Muscle of leg (tissue), 3 donors: ENCODE measurements at regions not wholly inside any gene's neighbourhood (a gene's known extent, or its start where the extent isn't known, plus 50 kb on each side); places are given as distances from the start of the nearest gene placed in this dataset.

Source experiments
- DNase-seq: peaks from one replicate; pipeline ENCODE4 v3.0.0; 2013
- H3K27ac ChIP-seq: one replicate; pipeline ENCODE4 v1.5.1; 2013; ENCODE audit warnings: mild to moderate bottlenecking, low read length, control low read depth
- H3K27me3 ChIP-seq: one replicate; pipeline ENCODE4 v1.6.1; 2013; ENCODE audit warnings: low read length; ENCODE audit not compliant: control insufficient read depth, insufficient read depth
- H3K36me3 ChIP-seq: one replicate; pipeline ENCODE4 v1.6.1; 2013; ENCODE audit warnings: low read length; ENCODE audit not compliant: control insufficient read depth, insufficient read depth
- H3K4me1 ChIP-seq: one replicate; pipeline ENCODE4 v1.6.1; 2013; ENCODE audit warnings: low read length; ENCODE audit not compliant: control insufficient read depth, insufficient read depth
- H3K4me3 ChIP-seq: one replicate; pipeline ENCODE4 v1.5.1; 2013; ENCODE audit warnings: low read length, control low read depth
- H3K9me3 ChIP-seq: replicated peaks from 2 replicates; pipeline ENCODE4 v1.6.1; 2013; ENCODE audit warnings: low read depth, low read length; ENCODE audit not compliant: control insufficient read depth
- WGBS: methylation state at CpG from one replicate; pipeline ENCODE4 v1.1.5; 2013; ENCODE audit warnings: missing lambda C conversion rate; ENCODE audit not compliant: insufficient coverage; 5-methylcytosine and 5-hydroxymethylcytosine counted together

GRCh38 chr18:66440433-66440832, 163.5 kb downstream of the CDH19 start:
- no peaks in the 10 kb centered on the region for H3K27me3 ChIP-seq
- DNase-seq = no peak
- no peaks in the 10 kb centered on the region for H3K36me3 ChIP-seq
- H3K27ac ChIP-seq = no peak overlapping the region
- H3K9me3 ChIP-seq = no peaks in the 10 kb centered on the region
- H3K4me3 ChIP-seq = no peak overlapping the region
- H3K4me1 ChIP-seq = no peaks in the 10 kb centered on the region
- 81% methylated on average over 6 of the region's 6 CpGs for WGBS

- Histone ChIP-seq H3K4me3 (no peak overlapping the region), H3K27ac (no peak overlapping the region), H3K4me1 (no peaks in the 10 kb centered on the region), H3K9me3 (no peaks in the 10 kb centered on the region), H3K27me3 (no peaks in the 10 kb centered on the region), H3K36me3 (no peaks in the 10 kb centered on the region)
- DNase-seq = no peak
- WGBS = 100% methylated on average over 5 of the region's 7 CpGs
Observed at GRCh38 chr18:66439670-66440069, 164.2 kb downstream of the CDH19 start.

GRCh38 chr18:66438711-66439536, 165.0 kb downstream of the CDH19 start:
- Histone ChIP-seq H3K27me3 (no peaks in the 10 kb centered on the region), H3K4me3 (no peak overlapping the region), H3K4me1 (no peaks in the 10 kb centered on the region), H3K27ac (no peak overlapping the region), H3K36me3 (no peaks in the 10 kb centered on the region), H3K9me3 (no peaks in the 10 kb centered on the region)
- WGBS = no CpG with 5 or more reads among the region's 1 CpG
- peak; percentile 3 for DNase-seq

GRCh38 chr18:66432636-66433035, 171.3 kb downstream of the CDH19 start:
- DNase-seq = no peak
- Histone ChIP-seq H3K4me3 (no peak overlapping the region), H3K27me3 (no peaks in the 10 kb centered on the region), H3K9me3 (no peaks in the 10 kb centered on the region), H3K36me3 (no peaks in the 10 kb centered on the region), H3K27ac (no peak overlapping the region), H3K4me1 (no peaks in the 10 kb centered on the region)
- no CpG with 5 or more reads among the region's 1 CpG for WGBS

- Histone ChIP-seq H3K36me3 (no peaks in the 10 kb centered on the region), H3K9me3 (no peaks in the 10 kb centered on the region), H3K27ac (no peak overlapping the region), H3K27me3 (no peaks in the 10 kb centered on the region), H3K4me1 (no peaks in the 10 kb centered on the region), H3K4me3 (no peak overlapping the region)
- no peak for DNase-seq
- WGBS = no CpG with 5 or more reads among the region's 1 CpG
Observed at GRCh38 chr18:66428795-66429194, 175.1 kb downstream of the CDH19 start.

- no peaks in the 10 kb centered on the region for H3K36me3 ChIP-seq
- H3K4me1 ChIP-seq = no peaks in the 10 kb centered on the region
- no peaks in the 10 kb centered on the region for H3K27me3 ChIP-seq
- H3K9me3 ChIP-seq = no peaks in the 10 kb centered on the region
- DNase-seq = no peak
- no peak overlapping the region for H3K27ac ChIP-seq
- WGBS = 100% methylated on average over 2 of the region's 5 CpGs
- H3K4me3 ChIP-seq = no peak overlapping the region
Observed at GRCh38 chr18:66419400-66419799, 184.5 kb downstream of the CDH19 start.

GRCh38 chr18:66410692-66411091, 193.2 kb downstream of the CDH19 start:
- DNase-seq = no peak
- Histone ChIP-seq H3K36me3 (no peaks in the 10 kb centered on the region), H3K27ac (no peak overlapping the region), H3K27me3 (no peaks in the 10 kb centered on the region), H3K4me1 (no peaks in the 10 kb centered on the region), H3K9me3 (no peaks in the 10 kb centered on the region), H3K4me3 (no peak overlapping the region)
- WGBS = no CpG with 5 or more reads among the region's 3 CpGs

GRCh38 chr18:66395671-66396218, 208.1 kb downstream of the CDH19 start:
- no peak for DNase-seq

GRCh38 chr18:66393463-66393862, 210.4 kb downstream of the CDH19 start:
- Histone ChIP-seq H3K9me3 (peaks cover 3% of the 10 kb centered on the region), H3K4me3 (no peak overlapping the region), H3K36me3 (no peaks in the 10 kb centered on the region), H3K4me1 (no peaks in the 10 kb centered on the region), H3K27ac (no peak overlapping the region), H3K27me3 (no peaks in the 10 kb centered on the region)
- no peak for DNase-seq
- WGBS = no CpG with 5 or more reads among the region's 1 CpG

More at GRCh38 chr18:66395671-66396218, 208.1 kb downstream of the CDH19 start:
- Histone ChIP-seq H3K27ac (no peak overlapping the region), H3K4me1 (no peaks in the 10 kb centered on the region), H3K4me3 (no peak overlapping the region), H3K36me3 (no peaks in the 10 kb centered on the region), H3K27me3 (no peaks in the 10 kb centered on the region), H3K9me3 (peaks cover 3% of the 10 kb centered on the region)
- 95% methylated on average over 17 of the region's 30 CpGs for WGBS

GRCh38 chr18:66377291-66377690, 226.6 kb downstream of the CDH19 start:
- H3K27ac ChIP-seq = no peak overlapping the region
- no CpG with 5 or more reads among the region's 2 CpGs for WGBS
- DNase-seq = no peak

More at GRCh38 chr18:66377291-66377690, 226.6 kb downstream of the CDH19 start:
- peaks cover 24% of the 10 kb centered on the region for H3K9me3 ChIP-seq
- H3K4me3 ChIP-seq = no peak overlapping the region
- no peaks in the 10 kb centered on the region for H3K27me3 ChIP-seq
- H3K4me1 ChIP-seq = no peaks in the 10 kb centered on the region
- no peaks in the 10 kb centered on the region for H3K36me3 ChIP-seq
